Activated CD8-positive, alpha-beta memory T cell treated with anti-CD3 and anti-CD28 coated beads, Interleukin-2, amount 50 U/mL, for 24 hours (primary cell): ENCODE measurements at regions not wholly inside any gene's neighbourhood (a gene's known extent, or its start where the extent isn't known, plus 50 kb on each side); places are given as distances from the start of the nearest gene placed in this dataset.

Experiments
- DNase-seq: peaks from one replicate; pipeline ENCODE4 v3.0.0-alpha.2; 2020; ENCODE audit errors: extremely low read depth

- no peak for DNase-seq
These were observed 978.4 kb downstream of the TLE4 start for GRCh38 chr9:80550181-80550580.

- DNase-seq, result no peak
These were observed 975.8 kb downstream of the TLE4 start for GRCh38 chr9:80547613-80548012.

DNA sequence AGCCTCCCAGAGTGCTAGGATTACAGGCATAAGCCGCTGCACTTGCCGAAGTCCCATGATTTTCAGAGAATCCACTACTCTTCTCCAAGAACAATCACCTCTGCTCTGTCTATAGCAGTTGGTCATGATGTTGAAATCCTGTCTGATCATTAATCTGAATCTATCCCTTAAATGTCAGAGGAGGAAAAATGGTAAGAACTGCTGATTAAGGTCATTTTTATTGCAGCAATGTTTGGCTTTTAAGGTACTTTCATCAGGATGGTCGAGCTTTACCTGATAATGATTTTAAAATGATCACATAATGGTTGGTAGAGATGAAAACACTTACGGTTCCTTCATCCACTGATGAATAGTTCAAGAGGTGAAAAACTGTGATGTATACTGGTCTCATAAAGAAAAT is 968.6 kb downstream of the TLE4 start:
- no peak for DNase-seq

DNA sequence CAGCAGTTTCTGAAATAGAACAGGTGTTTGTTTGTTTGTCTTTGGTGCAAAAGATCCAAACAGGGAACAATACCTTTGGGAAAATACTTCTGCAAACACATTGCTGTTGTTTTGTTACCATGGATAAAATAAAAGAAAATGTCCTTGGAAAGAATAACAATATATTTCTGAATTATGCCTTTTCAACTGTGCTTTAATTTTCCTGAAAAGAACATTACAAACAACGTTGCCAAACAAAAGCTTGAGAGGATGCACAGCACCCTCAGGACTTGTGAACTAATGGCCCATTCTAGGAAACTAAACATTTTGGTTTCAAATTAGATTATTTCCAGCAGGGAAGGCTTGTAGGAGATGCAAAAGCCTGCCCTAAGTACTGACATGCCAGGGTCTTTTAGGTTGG is 967.2 kb downstream of the TLE4 start:
- no peak for DNase-seq

- DNase-seq, result no peak
These were observed 950.7 kb downstream of the TLE4 start for GRCh38 chr9:80522465-80522864.

DNA sequence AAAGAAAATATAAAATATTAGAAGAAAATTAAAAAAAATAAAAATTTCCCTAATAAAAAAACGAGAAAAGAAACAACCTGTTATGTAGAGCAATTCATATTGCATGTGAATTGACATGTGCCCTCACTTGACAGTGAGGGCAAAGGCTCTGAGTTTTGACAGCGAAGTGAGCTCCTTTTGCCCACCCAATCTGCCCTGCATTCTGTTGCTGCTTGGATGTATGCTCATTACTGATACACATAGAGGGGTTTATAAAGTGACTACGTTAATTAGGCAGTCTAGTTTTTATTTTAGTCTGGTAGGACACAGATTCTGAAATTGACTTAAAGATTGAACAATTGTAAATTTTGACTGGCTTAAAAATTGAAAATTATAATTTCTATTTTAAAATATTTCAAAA is 949.4 kb downstream of the TLE4 start:
- DNase-seq, result no peak

- DNase-seq, result no peak
These were observed 948.5 kb downstream of the TLE4 start for GRCh38 chr9:80520231-80520630.

DNA sequence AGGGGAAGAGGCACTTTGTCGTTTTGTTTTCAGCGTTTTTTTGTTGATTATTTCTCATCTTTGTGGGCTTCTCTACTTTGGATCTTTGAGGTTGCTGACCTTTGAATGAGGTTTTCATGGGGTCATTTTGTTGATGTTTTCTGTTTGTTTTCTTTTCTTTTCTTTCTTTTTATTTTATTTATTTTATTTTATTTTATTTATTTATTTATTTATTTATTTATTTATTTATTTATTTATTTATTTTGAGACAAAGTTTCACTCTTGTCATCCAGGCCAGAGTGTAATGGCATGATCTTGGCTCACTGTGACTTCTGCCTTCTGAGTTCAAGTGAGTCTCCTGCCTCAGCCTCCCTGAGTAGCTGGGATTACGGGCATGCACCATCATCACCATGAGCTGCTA is 946.7 kb downstream of the TLE4 start:
- DNase-seq, result no peak

DNA sequence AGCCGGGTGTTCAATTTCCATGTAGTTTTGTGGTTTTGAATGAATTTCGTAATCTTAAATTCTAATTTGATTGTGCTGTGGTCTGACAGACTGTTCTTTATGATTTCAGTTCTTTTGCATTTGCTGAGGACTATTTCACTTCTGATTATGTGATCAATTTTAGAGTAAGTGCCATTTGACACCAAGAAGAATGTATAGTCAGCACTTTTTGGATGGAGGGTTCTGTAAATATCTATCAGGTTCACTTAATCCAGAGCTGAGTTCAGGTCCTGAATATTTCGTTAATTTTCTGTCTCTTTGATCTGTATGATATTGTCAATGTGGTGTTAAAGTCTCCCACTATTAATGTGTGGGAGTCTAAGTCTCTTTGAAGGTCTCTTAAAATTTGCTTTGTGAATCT is 944.9 kb downstream of the TLE4 start:
- DNase-seq, result no peak

DNA sequence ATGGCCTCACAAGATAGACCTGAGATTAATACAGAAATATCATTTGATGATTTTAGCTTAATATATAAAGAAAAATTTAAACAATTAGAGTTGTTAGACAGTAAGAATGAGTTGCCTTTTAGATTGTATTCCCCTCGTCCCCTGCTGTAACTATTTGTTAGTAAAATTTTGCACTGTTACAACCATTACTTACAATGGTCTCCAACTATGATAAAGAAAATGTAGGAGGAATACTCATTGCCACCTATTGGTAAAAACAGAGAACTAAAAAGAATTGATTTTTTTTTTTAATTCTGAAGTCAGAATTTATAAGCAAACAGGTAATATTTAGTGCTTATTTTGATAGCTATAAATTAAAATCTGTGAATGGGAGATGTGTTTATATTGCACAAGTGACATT is 937.6 kb downstream of the TLE4 start:
- DNase-seq, result no peak

DNA sequence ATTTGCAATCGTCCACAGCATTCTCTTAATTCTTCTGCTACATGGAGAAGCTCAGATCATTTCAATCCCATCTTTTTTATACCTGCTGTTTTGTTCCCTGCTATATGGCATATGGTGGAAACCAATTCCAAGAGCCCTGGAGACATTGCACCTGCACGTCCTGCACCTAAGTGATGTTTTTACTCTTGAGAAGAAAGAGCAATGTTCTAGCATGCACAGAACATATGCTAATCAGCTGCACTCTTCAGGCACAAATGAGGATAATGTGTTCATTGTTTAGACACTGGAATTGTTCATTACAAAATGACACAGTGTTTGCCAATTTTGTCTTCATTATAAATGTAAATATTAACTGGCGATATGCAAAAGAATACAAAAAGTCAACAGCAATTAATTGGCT is 935.8 kb downstream of the TLE4 start:
- DNase-seq, result no peak

DNA sequence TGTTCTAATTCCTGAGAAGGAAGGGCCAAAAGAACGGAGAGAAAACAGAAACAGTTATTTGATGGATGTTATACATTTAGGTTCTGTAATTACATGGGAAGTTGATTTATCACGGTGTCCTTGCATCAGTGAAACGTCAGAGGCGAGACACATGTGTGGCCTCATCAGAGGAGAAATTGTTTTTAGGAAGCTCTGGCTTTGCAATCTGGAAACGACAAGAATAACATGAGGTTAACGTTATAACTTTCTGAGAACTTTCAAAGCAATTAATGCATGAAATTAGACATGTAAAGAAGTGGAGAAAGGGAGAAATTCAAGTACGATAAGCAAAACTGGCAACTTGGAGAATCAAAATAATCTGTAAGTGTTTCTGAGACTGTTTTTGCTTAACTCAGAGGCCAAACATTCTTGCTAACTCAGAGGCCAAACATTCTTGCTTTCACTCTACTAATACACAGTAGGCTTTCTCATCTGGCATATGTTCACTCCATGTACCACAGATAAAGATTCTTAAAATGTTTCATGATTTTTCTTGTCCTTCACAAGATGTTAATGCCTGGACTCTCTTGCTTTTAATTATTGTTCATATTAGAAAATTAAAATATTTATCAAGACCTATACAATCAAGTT is 933.0 kb downstream of the TLE4 start:
- DNase-seq, result no peak

DNA sequence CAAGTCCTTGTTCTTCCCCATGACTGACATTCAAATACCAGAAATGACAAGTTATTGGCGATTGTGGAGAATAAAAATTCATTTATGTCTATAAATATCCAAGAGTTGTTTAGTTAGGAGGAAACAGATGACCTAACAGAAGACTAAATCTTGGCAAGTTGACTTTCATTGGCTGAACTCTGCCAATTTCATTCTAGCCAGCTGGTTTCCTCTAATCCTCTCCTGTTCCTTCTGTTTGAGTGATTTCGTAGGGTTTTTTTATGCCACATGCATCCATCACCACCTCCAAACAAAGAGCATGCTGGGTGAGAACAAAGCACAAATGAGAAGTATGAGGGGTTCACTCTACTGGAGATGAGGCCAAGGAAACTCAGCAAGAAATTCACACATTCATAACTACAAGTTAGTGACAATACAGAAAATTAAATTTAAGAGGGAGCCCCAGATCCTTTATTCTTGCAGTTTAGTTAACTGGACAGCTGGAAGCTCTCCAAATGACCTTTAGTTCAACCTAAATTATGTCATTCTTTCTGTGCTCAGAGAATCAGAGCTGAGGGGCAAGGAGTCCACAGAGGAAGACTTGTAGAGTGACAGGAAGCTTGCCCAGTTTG is 932.0 kb downstream of the TLE4 start:
- DNase-seq, result no peak

GRCh38 chr9:80502306-80502705 is 930.5 kb downstream of the TLE4 start:
- no peak for DNase-seq

GRCh38 chr9:80501635-80502034 is 929.9 kb downstream of the TLE4 start:
- DNase-seq, result no peak

GRCh38 chr9:80500300-80500699 is 928.5 kb downstream of the TLE4 start:
- DNase-seq, result no peak

- no peak for DNase-seq
These were observed 926.3 kb downstream of the TLE4 start for GRCh38 chr9:80498001-80498555.

DNA sequence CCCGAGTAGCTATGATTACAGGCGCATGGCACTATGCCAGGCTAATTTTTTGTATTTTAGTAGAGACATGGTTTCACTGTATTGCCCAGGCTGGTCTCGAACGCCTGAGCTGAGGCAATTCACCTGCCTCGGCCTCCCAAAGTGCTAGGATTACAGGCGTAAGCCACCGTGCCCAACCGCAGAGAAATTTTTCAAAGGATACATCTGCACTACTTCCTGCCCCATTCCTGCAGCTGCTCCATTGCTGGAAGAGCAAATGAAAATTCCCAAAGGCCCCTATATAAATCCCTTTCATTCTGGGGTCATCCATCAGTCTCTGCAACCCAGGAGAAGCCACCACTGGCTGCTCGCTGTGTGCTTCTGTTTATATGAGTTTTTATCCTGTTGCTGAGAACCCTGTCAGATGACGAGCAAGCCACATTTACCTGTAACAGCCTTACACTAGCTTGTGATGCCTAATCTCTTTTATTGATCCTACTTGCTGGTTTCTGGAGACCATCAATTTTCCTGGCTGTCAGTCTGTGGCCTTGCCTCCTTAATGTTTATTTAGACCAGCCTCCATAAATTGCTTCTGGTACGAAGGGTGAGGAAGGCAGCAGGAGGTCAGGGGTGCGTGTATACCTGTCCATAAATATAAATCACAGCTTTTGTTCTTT is 925.3 kb downstream of the TLE4 start:
- DNase-seq, result no peak

GRCh38 chr9:80493258-80493657 is 921.5 kb downstream of the TLE4 start:
- no peak for DNase-seq

DNA sequence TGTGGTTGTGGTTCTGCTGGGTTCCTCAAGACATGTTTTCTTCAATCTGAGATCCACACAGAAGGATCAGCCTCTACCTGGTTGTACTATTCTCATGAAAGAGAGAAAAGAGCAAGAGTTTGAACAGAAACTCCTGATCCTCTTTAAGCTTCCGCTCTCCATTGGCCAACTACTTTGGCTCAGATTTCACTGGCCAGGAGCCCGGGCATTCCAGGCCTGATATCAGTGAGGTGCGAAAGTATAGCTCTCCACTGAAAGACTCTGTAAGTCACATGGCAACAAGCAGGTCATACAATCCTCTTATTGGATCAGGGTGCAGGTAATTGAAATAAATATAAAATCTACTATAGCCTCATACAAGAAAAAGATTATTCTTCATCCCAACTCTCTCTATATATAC is 920.5 kb downstream of the TLE4 start:
- DNase-seq, result no peak

GRCh38 chr9:80491086-80491696 is 919.4 kb downstream of the TLE4 start:
- DNase-seq, result no peak

DNA sequence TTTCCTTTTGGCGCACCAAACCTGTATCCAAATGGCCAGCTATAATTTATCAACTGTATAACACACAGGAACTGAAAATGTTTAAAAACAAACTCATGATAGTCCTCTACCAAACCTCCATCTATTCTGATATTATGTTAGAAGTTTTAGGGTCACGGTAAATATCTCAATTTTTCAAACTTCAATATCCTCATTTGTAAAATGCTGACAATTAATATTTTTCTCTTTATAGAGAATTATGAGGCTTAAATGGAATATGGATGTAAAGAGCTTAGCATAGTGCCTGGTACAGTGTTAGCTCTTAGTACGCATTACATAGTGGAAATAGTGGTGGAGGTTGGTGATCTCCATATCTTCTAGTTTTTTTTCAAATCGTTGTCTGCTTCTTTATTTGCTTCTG is 917.6 kb downstream of the TLE4 start:
- no peak for DNase-seq
